Activated naive CD8-positive, alpha-beta T cell treated with anti-CD3 and anti-CD28 coated beads, Interleukin-2, amount 50 U/mL, for 24 hours (primary cell): ENCODE measurements at regions not wholly inside any gene's neighbourhood (a gene's known extent, or its start where the extent isn't known, plus 50 kb on each side); places are given as distances from the start of the nearest gene placed in this dataset.

ENCODE experiments used
- ATAC-seq: fragments of 150-1000 bp; cut with Tn5 transposase; one replicate; pipeline ENCODE4 v1.10.0; 2021
- DNase-seq: peaks from one replicate; pipeline ENCODE4 v3.0.0; 2021
- H3K27ac Mint-ChIP-seq: one replicate; pipeline ENCODE4 v1.8.0; 2021; ENCODE audit warnings: mild to moderate bottlenecking, mixed read lengths
- H3K27me3 Mint-ChIP-seq: one replicate; pipeline ENCODE4 v1.8.0; 2021; ENCODE audit warnings: mixed read lengths
- H3K36me3 Mint-ChIP-seq: one replicate; pipeline ENCODE4 v1.8.0; 2021; ENCODE audit warnings: low read depth, mixed read lengths
- H3K4me1 Mint-ChIP-seq: one replicate; pipeline ENCODE4 v1.8.0; 2021; ENCODE audit warnings: mixed read lengths
- H3K4me3 Mint-ChIP-seq: one replicate; pipeline ENCODE4 v1.8.0; 2021; ENCODE audit warnings: mild to moderate bottlenecking, moderate library complexity, mixed read lengths
- H3K9me3 Mint-ChIP-seq: one replicate; pipeline ENCODE4 v1.8.0; 2021; ENCODE audit warnings: mixed read lengths

DNA sequence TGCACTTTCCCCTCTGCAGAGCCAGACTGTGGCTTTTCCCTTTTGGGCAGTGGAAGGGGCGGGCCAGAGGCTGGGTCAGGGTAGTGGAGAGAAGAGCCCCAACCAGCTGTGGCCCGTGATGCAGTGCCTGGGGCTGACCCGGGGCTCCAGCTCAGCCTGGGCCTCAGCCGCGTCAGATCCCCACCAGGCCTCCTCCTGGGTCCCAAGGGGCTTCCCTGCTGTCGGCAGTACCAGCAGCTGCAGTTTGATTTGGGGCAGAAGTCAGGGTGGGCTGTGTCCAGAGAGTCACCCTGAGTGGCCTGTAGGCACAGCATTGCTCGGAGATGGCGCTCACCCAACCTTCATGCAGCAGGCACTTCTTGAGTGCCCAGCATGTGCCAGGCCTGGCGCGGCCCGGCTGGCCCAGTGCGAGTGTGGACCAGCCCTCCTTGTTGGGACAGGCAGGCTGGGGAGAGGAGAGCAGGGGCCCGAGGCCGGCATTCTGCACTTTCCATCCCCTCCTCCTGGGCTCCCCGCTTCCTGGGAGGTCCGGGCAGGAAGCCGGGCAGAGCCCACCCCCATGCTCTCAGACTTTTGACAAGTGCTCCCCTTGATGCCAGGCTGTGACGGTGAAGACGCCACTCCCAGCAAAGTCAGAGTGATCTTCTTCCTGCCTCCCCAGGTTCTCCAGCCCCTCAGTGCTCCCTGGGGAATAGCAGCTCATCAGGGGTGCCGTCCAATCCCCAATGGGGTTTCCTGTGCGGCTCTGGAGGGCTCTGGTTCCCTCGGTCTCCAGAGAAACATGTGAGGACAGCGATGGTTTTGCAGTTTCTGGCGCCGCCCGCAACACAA, 88.3 kb upstream of the COL5A1 start:
- Mint-ChIP-seq H3K27me3 (peaks cover 9% of the 10 kb centered on the region), H3K4me3 (no peak overlapping the region), H3K9me3 (no peaks in the 10 kb centered on the region), H3K27ac (no peak overlapping the region), H3K36me3 (no peaks in the 10 kb centered on the region), H3K4me1 (no peaks in the 10 kb centered on the region)
- DNase-seq (no peak), ATAC-seq (no peak)

DNA sequence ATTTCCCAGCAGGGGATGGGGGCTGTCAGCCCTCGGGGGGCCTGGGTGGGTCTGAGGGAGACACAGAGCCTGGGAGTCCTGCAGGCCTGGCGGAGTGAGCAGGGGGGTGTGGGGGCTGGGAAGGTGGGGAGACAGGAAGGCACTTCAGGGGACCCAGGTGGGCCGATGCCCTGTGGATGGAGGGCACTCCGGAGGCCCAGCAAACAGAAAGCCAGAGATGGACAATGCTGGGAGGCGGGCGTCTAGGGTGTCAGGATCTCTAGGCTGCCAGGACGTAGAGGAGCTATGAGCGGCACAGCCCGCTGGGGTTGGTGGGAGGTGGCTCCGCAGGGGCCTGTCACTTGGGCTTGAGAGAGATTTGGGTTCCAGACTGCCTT, 87.6 kb upstream of the COL5A1 start:
- H3K36me3 Mint-ChIP-seq, result no peaks in the 10 kb centered on the region
- H3K4me1 Mint-ChIP-seq, result no peaks in the 10 kb centered on the region
- ATAC-seq (peak; percentile 18), DNase-seq (no peak)
- no peaks in the 10 kb centered on the region for H3K9me3 Mint-ChIP-seq
- no peak overlapping the region for H3K27ac Mint-ChIP-seq
- peaks cover 11% of the 10 kb centered on the region for H3K27me3 Mint-ChIP-seq
- H3K4me3 Mint-ChIP-seq, result no peak overlapping the region

DNA sequence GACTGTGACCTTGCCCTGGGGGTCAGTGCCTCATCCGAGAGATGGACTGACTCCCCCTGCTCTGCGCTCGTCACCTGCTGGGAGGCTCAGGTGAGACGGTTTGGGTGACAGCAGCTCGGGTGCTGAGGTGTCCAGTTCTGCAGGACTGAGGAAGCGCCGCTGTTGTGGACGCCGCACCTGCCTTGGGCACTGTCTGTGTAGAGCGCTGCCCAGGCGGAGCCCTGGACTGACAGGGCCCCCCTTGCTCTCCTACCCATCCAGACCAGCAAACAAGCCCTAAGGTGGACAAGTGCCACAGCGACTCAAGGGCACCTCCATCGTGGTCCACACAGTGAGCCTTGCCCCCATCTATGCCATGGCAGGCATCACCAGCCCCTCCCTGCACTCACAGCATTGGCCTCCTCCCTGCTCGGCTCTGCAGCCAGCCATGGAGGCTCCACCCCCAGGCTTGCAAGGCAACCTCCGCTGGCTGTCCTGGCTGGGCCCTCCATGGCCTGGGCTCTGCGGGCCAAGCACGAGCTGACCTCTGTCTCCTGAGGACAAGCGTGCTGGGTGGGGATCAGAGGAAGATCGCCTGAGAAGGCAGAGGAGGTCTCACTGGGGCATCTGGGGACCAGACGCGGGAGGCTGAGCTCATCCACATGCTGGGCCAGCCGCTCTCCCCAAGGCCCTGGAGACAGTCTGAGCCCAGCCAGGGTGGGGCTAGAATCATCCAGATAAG, 87.1 kb upstream of the COL5A1 start:
- H3K36me3 Mint-ChIP-seq, result no peaks in the 10 kb centered on the region
- no peak for DNase-seq
- peaks cover 14% of the 10 kb centered on the region for H3K27me3 Mint-ChIP-seq
- H3K4me3 Mint-ChIP-seq, result no peak overlapping the region
- peak; percentile 12 for ATAC-seq
- H3K27ac Mint-ChIP-seq, result no peak overlapping the region
- no peaks in the 10 kb centered on the region for H3K9me3 Mint-ChIP-seq
- no peaks in the 10 kb centered on the region for H3K4me1 Mint-ChIP-seq

DNA sequence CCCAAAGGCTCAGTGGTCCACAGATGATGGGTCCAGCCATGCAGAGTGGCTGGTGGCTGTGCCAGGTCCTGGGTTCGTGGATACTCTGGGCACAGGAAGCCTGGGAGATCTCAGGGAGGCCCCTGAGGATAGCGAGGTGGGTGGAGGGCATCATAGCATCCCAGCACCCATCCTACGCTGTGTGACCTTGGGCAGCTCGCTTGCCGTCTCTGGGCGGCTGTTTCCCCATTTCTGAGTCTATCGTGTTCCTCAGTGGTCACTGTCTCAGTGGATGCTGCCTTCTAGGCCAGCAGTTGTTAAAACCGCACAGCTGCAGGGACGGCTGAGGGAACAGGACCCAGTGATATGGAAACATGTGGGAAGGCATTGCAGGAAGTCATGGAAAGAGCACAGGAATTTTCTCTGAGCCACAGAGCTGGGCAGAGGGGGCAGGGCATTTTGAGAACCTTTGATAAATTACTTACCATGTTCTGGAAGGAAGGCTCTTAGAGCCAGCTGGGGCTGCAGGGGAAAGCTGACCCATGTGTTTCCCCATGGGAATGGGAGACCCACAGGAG, 86.4 kb upstream of the COL5A1 start:
- Mint-ChIP-seq H3K36me3 (no peaks in the 10 kb centered on the region), H3K4me3 (no peak overlapping the region), H3K4me1 (peaks cover 2% of the 10 kb centered on the region), H3K27me3 (peaks cover 14% of the 10 kb centered on the region), H3K9me3 (no peaks in the 10 kb centered on the region), H3K27ac (no peak overlapping the region)
- DNase-seq (no peak), ATAC-seq (no peak)

DNA sequence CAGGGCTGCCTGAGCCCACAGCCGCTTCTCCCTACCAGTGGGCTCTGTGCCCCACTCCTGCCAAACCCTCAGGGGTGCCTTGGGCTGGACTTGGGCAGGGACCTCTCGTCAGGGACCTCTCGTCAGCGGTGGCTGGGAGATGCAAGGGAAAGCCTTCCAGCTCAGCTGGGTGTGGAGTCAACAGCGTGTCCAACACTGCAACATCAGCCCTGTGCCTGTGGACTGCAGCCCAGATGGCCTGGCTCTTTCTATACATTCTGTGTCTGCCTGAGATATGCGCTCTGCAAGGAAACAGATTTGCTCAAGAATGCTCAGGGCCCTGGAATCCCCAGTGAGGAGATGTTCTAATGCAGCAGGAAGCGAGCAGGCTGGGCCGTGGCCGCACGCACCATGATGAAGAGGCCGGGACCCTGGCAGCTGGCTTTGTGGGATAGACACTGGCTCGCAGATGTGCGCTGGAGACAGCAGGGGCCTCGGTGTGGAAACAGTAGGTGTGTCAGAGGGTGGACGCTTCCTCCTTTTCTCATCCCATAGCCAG, 85.0 kb upstream of the COL5A1 start:
- Mint-ChIP-seq H3K27ac (no peak overlapping the region), H3K36me3 (no peaks in the 10 kb centered on the region), H3K4me3 (no peak overlapping the region), H3K9me3 (no peaks in the 10 kb centered on the region), H3K27me3 (peaks cover 8% of the 10 kb centered on the region), H3K4me1 (peaks cover 2% of the 10 kb centered on the region)
- ATAC-seq (no peak), DNase-seq (no peak)

DNA sequence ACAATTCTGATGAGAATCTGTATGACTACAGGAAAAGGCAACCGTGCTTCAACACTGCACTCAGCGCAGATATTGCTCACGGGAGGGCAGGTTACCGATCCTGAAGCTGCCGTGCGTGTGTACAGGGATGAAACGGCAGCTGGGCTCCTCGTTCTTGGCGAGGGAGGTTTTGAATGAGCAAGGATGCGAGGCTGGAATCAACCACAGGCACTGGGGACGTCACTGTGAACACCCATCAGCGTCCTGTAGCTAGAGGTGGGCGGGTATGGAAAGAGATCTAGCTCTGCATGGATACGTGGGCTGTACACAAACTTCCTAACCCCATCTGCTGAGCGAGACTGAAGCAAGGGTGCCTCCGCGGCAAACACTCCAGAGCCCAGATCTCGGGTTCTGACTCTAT, 84.3 kb upstream of the COL5A1 start:
- Mint-ChIP-seq H3K27ac (no peak overlapping the region), H3K27me3 (peaks cover 4% of the 10 kb centered on the region), H3K36me3 (no peaks in the 10 kb centered on the region), H3K9me3 (no peaks in the 10 kb centered on the region), H3K4me1 (peaks cover 2% of the 10 kb centered on the region), H3K4me3 (no peak overlapping the region)
- DNase-seq (no peak), ATAC-seq (no peak)

DNA sequence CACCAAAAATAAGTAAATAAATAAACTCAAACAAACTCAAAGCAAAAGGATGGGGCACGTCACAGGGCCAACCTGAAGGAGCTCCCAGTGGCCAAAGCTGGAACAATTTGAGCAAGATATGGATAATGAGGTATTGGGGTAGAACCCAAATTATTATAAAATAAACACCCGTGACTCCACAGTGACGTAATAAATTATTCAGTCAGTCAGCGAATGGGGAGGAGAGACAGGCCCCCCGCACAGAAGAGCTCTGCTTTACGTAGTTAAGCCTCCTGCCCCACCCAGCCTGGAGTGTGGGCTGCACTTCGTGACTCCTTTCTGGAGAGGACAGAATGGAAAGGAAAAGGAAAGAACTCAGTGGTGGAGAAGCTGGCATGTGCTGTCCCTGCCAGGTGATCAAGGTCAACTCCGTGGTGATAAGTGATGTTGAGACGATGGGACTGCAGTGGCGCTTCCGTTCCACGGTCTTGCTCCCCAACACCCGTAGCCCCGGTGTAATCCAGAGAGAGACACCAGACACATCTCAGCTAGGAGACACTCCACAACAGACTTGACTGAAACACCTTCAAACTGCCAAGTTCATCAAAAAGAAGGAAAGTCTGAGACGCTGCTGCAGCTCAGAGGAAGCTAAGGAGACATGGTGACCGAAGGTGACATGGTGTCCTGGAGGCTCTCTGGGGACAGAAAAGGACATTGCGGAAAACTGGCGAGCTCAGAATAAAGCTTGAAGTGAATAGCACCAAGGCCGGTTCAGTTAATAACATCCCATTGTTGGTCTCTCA, 83.3 kb upstream of the COL5A1 start:
- DNase-seq (no peak), ATAC-seq (no peak)
- H3K4me3 Mint-ChIP-seq, result no peak overlapping the region
- H3K36me3 Mint-ChIP-seq, result no peaks in the 10 kb centered on the region
- H3K27ac Mint-ChIP-seq, result no peak overlapping the region
- H3K4me1 Mint-ChIP-seq, result peaks cover 2% of the 10 kb centered on the region
- peaks cover 4% of the 10 kb centered on the region for H3K27me3 Mint-ChIP-seq
- no peaks in the 10 kb centered on the region for H3K9me3 Mint-ChIP-seq

DNA sequence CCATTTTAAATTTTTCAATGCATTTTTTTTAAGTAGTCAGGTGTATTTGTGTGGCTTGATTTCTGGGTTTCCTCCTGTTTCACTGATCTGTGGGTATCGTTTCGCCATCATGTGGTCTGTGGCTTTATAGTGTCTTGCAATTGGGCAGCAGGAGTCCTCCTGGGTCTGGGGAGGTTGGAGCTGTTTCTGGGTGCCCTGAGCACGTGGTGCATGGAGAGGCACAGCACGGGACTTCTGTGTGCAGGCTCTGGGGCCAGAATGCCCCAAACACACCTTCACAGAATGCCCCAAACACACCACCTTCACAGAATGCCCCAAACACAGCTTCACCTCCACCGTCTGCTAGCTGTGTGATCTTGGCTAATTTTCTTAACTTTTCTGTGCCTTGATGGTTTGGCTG, 82.6 kb upstream of the COL5A1 start:
- peaks cover 2% of the 10 kb centered on the region for H3K4me1 Mint-ChIP-seq
- H3K4me3 Mint-ChIP-seq, result no peak overlapping the region

DNA sequence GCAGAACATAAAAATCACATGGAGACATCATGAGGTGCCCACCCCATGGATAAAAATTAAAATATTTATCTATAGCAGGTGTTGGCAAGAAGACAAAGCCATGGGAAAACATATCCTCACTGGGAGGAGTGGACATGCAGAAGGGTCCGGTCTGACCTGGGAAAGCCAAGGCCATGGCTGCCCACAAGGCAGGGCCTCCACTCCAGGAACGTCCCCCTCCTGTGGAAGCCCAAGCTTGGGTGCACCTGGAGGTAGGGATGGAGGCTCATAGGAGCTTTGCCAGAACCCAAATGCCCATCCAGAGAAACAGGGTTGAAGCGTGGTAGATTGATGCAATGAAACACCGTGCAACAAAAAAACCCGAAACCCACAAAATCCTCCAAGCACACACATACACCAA, 81.4 kb upstream of the COL5A1 start:
- no peaks in the 10 kb centered on the region for H3K36me3 Mint-ChIP-seq
- H3K9me3 Mint-ChIP-seq, result no peaks in the 10 kb centered on the region
- ATAC-seq (no peak), DNase-seq (no peak)
- H3K27ac Mint-ChIP-seq, result no peak overlapping the region
- peaks cover 4% of the 10 kb centered on the region for H3K27me3 Mint-ChIP-seq
- H3K4me1 Mint-ChIP-seq, result peaks cover 2% of the 10 kb centered on the region
- H3K4me3 Mint-ChIP-seq, result no peak overlapping the region

More for the DNA sequence above, 82.6 kb upstream of the COL5A1 start:
- H3K9me3 Mint-ChIP-seq, result no peaks in the 10 kb centered on the region
- ATAC-seq (no peak), DNase-seq (no peak)
- no peaks in the 10 kb centered on the region for H3K36me3 Mint-ChIP-seq
- H3K27ac Mint-ChIP-seq, result no peak overlapping the region
- peaks cover 4% of the 10 kb centered on the region for H3K27me3 Mint-ChIP-seq

DNA sequence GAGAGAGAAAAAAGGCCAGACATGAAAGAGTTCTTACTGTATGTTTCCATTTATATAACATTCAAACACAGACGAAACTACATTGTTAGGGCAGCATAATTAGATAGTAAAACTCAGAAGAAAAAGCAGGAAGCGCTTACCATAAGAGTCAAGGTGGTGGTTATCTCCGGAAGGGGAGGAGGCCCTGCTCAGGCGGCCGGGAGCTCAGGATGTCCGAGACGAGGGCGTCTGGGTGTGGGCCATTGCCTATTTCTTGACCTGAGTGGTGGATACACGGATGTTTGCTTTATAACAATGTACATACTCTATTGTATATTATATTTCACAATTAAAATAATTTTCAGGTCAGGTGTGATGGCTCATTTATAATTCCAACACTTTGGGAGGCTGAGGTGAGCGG, 80.9 kb upstream of the COL5A1 start:
- H3K27me3 Mint-ChIP-seq, result peaks cover 4% of the 10 kb centered on the region
- H3K36me3 Mint-ChIP-seq, result no peaks in the 10 kb centered on the region
- H3K27ac Mint-ChIP-seq, result no peak overlapping the region
- H3K9me3 Mint-ChIP-seq, result no peaks in the 10 kb centered on the region
- no peak overlapping the region for H3K4me3 Mint-ChIP-seq
- peaks cover 2% of the 10 kb centered on the region for H3K4me1 Mint-ChIP-seq
- DNase-seq (no peak), ATAC-seq (no peak)

DNA sequence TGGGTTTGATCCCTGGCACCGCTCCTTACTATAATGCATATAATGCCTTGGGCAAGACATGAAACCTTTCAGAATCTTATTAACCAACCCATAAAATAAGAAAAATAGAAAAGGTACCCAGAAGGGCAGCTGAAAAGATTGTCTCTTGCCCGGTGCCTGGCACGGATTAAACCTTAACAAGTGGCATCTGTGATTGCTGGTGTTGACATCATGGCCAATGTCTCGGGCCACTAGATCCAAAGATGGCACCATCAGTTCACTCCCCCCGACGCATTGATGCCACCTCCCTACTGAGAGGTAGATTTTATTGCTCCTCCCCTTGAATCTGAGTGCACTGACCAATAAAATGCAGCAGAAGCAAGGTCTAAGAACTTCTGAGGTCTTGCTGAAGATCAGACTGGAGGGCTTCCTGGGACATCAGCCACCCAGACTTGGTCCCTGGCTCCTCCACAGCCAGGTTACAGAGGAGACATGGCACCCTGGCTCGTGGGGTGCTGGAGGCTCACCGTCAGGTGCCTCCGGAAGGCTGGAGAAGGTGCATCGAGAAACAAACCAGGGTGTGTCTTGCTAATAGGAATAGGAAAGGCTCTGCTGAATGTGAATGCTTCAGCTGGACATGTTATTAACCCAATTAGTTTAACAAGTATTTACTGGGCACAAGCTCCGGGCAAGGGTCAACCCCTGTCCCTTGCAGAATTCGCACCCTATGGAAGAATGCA, 80.0 kb upstream of the COL5A1 start:
- Mint-ChIP-seq H3K9me3 (no peaks in the 10 kb centered on the region), H3K4me1 (peaks cover 2% of the 10 kb centered on the region), H3K4me3 (no peak overlapping the region), H3K36me3 (no peaks in the 10 kb centered on the region), H3K27ac (no peak overlapping the region), H3K27me3 (peaks cover 4% of the 10 kb centered on the region)
- ATAC-seq, result no peak
- no peak for DNase-seq

DNA sequence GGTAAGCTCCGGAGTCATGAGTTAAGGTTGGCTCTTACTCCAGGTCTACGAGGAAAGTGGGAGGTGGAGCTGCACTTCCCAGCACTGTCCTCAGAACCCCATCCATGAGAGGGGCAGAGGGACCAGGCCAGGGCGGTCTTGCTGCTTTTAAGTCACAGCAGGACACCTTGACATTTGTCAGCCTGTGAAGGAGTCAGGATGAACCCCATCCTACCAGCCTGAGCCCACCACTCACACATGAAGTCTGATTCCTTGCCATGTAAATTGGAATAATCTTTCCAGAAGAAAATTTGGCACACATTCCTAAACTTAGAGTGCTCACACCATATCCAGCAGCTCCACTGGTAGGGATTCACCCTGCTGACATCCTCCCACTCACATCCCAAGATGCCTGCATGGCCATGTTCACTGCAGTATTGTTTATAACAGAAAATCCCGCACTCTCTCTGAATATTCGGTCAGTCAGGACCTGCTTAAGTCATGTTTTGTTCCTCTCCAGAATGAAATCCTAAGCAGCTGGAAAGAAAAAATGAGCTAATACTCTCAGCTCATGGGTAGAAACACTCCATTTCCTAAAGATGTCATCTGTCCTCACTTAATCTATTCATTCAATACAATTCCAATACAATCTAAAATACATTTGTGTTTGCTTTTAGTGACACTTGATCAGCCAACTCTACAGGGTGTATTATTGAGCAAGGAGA, 79.3 kb upstream of the COL5A1 start:
- H3K4me3 Mint-ChIP-seq, result no peak overlapping the region

DNA sequence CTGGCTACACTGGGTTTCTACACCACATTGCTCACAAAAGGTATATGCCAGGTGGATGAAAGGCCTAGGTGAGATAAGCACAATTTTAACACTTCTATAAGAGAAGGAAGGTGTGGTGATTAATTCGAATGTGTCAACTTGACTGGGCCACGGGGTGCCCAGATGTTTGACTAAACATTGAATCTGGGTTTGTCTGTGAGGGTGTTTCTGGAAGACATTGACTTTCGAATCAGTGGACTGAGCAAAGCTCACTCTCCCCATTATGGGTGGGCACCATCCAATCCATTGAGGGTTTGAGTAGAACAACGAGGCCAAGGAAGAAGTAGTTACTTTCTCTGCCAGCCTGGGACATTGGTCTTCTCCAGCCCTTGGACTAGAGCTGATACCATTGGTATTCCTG, 78.2 kb upstream of the COL5A1 start:
- DNase-seq, result no peak
- peaks cover 4% of the 10 kb centered on the region for H3K27me3 Mint-ChIP-seq
- no peak overlapping the region for H3K27ac Mint-ChIP-seq
- H3K9me3 Mint-ChIP-seq, result peaks cover 4% of the 10 kb centered on the region
- peaks cover 2% of the 10 kb centered on the region for H3K4me1 Mint-ChIP-seq
- no peak for ATAC-seq
- H3K4me3 Mint-ChIP-seq, result no peak overlapping the region
- no peaks in the 10 kb centered on the region for H3K36me3 Mint-ChIP-seq

More for the DNA sequence above, 79.3 kb upstream of the COL5A1 start:
- peaks cover 2% of the 10 kb centered on the region for H3K4me1 Mint-ChIP-seq
- H3K36me3 Mint-ChIP-seq, result no peaks in the 10 kb centered on the region
- DNase-seq (no peak), ATAC-seq (no peak)
- H3K27me3 Mint-ChIP-seq, result peaks cover 4% of the 10 kb centered on the region
- H3K9me3 Mint-ChIP-seq, result peaks cover under 1% of the 10 kb centered on the region
- H3K27ac Mint-ChIP-seq, result no peak overlapping the region
